WTC11 (cell line): ENCODE measurements at regions not wholly inside any gene's neighbourhood (a gene's known extent, or its start where the extent isn't known, plus 50 kb on each side); places are given as distances from the start of the nearest gene placed in this dataset.

Experiments used
- CTCF ChIP-seq: fragments of 200-600 bp; IDR thresholded peaks from 2 replicates; pipeline ENCODE4 v1.8.0; 2022; ENCODE audit warnings: antibody characterized with exemption
- E2F1 ChIP-seq: sonication (generic); formaldehyde crosslinking; IDR thresholded peaks from 2 replicates; pipeline ENCODE4 v1.8.0; 2022; ENCODE audit warnings: mild to moderate bottlenecking, missing genetic modification reagents
- ETV6 ChIP-seq: sonication (generic); formaldehyde crosslinking; IDR thresholded peaks from 2 replicates; pipeline ENCODE4 v1.8.1; 2022; ENCODE audit warnings: mild to moderate bottlenecking, missing genetic modification reagents
- GABPB1 ChIP-seq: sonication (generic); formaldehyde crosslinking; IDR thresholded peaks from 2 replicates; pipeline ENCODE4 v1.8.1; 2023; ENCODE audit warnings: mild to moderate bottlenecking, missing genetic modification reagents
- JUN ChIP-seq: sonication (generic); formaldehyde crosslinking; IDR thresholded peaks from 2 replicates; pipeline ENCODE4 v1.8.0; 2023; ENCODE audit warnings: mild to moderate bottlenecking, missing genetic modification reagents
- SP1 ChIP-seq: sonication (generic); formaldehyde crosslinking; conservative IDR thresholded peaks from 2 replicates; pipeline ENCODE4 v1.8.1; 2022; ENCODE audit warnings: missing genetic modification reagents
- TCF7 ChIP-seq: sonication (generic); formaldehyde crosslinking; IDR thresholded peaks from 2 replicates; pipeline ENCODE4 v1.8.0; 2022; ENCODE audit warnings: mild to moderate bottlenecking, low read depth, missing genetic modification reagents, moderate library complexity
- TEAD4 ChIP-seq: sonication (generic); formaldehyde crosslinking; IDR thresholded peaks from 2 replicates; pipeline ENCODE4 v1.8.0; 2022; ENCODE audit warnings: mild to moderate bottlenecking, missing genetic modification reagents
- TF ChIP-seq, protein P1 (sequence below): sonication (generic); formaldehyde crosslinking; IDR thresholded peaks from 2 replicates; pipeline ENCODE4 v1.8.0; 2022; ENCODE audit warnings: mild to moderate bottlenecking, missing genetic modification reagents

DNA sequence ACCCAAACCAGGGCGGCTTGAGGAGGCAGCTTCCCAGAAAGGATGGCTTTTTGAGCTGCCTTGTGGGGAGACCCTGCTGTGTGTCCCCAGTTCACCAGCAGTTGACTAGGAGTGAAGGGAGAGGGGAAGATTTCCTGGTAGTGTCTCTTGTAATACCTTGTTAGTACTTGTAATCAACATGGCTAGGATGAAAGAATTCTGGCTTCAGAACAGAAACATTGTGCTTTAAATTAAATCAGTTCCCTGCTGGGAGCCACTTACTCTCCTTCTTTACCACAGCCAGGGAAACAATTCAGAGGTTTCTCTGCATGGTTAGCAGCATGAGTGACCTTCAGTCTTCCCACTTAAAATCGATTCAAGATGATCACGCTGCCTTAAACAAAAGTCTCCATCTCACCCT, 525.4 kb upstream of the ID4 start:
- TF ChIP-seq CTCF (no peak), JUN (CRISPR knock-in tag) (no peak), TCF7 (CRISPR knock-in tag) (no peak), ETV6 (CRISPR knock-in tag) (no peak), SP1 (CRISPR knock-in tag) (no peak), TEAD4 (CRISPR knock-in tag) (no peak), E2F1 (no peak), GABPB1 (CRISPR knock-in tag) (no peak)
- TF ChIP-seq, protein P1, sequence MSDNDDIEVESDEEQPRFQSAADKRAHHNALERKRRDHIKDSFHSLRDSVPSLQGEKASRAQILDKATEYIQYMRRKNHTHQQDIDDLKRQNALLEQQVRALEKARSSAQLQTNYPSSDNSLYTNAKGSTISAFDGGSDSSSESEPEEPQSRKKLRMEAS (CRISPR knock-in tag) = no peak
